H1 (cell line): ENCODE measurements at regions not wholly inside any gene's neighbourhood (a gene's known extent, or its start where the extent isn't known, plus 50 kb on each side); places are given as distances from the start of the nearest gene placed in this dataset.

ENCODE experiments used
- YY1 ChIP-seq: IDR thresholded peaks from 2 replicates; pipeline ENCODE4 v1.6.1; 2011; ENCODE audit warnings: low read depth, mild to moderate bottlenecking, low read length

DNA sequence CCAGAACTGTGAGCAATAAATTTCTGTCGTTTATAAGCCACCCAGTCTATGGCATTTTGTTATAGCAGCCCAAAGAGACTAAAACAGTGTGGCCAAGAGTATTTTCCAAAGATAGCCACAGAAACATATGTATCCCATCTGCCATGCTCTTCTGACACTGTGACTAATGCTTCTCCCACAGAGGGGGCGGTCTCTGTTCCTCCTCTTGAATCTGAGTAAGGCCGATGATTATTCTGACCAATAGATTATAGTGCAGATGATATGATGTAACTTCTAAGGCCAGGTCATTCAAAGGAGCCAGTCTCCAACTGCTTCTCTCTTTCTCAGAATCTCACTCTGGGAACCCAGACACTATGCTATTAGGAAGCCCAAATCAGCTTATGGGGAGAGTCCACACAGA is 570.7 kb downstream of the BCOR start (continued):
- no peak for TF ChIP-seq YY1
